Tibial nerve (tissue), 4 donors: ENCODE measurements at regions not wholly inside any gene's neighbourhood (a gene's known extent, or its start where the extent isn't known, plus 50 kb on each side); places are given as distances from the start of the nearest gene placed in this dataset.
"Not testable (repeated sequence)": the region's sequence is repeated elsewhere in the genome, so short reads cannot be mapped to it uniquely, and the experiment has no call there.

ENCODE experiments used
- DNase-seq, 2 donors: peaks; one replicate each; pipeline ENCODE4 v3.0.0-alpha.2; 2019; ENCODE audit warnings: low spot score in 2 of 2
- H3K27ac ChIP-seq, 4 donors: fragments of 200-600 bp; sonication (generic) in 3 of 4; one replicate each; pipeline ENCODE4 v1.5.1; 2017 to 2019; ENCODE audit warnings: mild to moderate bottlenecking in 1 of 4
- H3K27me3 ChIP-seq, 2 donors: fragments of 200-600 bp; sonication (generic) in 1 of 2; one replicate each; pipeline versions ENCODE4 v1.5.1 to v1.6.0; 2017 to 2019
- H3K36me3 ChIP-seq, 3 donors: fragments of 200-600 bp; sonication (generic); one replicate each; pipeline ENCODE4 v1.5.1; 2018 to 2019
- H3K4me1 ChIP-seq, 4 donors: fragments of 200-600 bp; sonication (generic) in 3 of 4; one replicate each; pipeline ENCODE4 v1.5.1; 2017 to 2019
- H3K4me3 ChIP-seq, 4 donors: fragments of 200-600 bp; sonication (generic) in 3 of 4; one replicate each; pipeline ENCODE4 v1.5.1; 2017 to 2019; ENCODE audit warnings: mild to moderate bottlenecking in 1 of 4, moderate library complexity in 1 of 4
- H3K9me3 ChIP-seq, 4 donors: fragments of 200-600 bp; sonication (generic) in 3 of 4; one replicate each; pipeline ENCODE4 v1.5.1; 2017 to 2019
- EP300 ChIP-seq, 2 donors: sonication (generic); formaldehyde crosslinking; IDR thresholded peaks; one replicate each; pipeline ENCODE4 v1.6.1; 2017; ENCODE audit warnings: antibody characterized with exemption in 2 of 2, mild to moderate bottlenecking in 1 of 2
- POLR2A ChIP-seq, 2 donors: fragments of 450-650 bp; IDR thresholded peaks; one replicate each; pipeline ENCODE4 v1.6.1; 2017; ENCODE audit warnings: antibody characterized with exemption in 2 of 2, mild to moderate bottlenecking in 2 of 2, moderate library complexity in 2 of 2
- WGBS, 2 donors: methylation state at CpG; one replicate each; pipeline ENCODE4 v1.1.5; 2018; 5-methylcytosine and 5-hydroxymethylcytosine counted together
- TF ChIP-seq, protein P1 (sequence below), 5 experiments: fragments of 200-600 bp in 3 of 5; fragments of 450-650 bp in 2 of 5; sonication (generic) in 3 of 5; IDR thresholded peaks; one replicate each; pipeline ENCODE4 v1.5.1; 2016 to 2019; ENCODE audit warnings: antibody characterized with exemption in 5 of 5, mild to moderate bottlenecking in 3 of 5, moderate library complexity in 2 of 5

DNA sequence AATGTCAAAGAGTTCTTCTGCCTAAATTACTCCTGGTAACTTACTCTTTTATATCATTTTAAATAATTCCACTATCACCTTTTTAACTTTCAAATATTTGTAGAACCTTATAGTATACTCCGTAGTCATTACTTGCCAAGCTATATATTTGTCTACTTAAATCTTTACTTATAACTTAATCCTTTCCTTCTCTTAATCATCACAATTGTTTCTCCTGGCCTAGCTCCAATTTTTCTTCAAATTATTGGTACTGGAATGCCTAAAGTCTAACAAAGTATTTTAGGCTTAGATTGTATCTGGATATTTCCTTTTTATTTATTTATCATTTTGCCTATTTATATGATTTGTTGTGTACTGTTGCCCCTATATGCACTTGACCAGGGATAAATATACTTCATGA, 109.5 kb downstream of the MZT1 start:
- no peaks in the 10 kb centered on the region for H3K27me3 ChIP-seq
- no peaks in the 10 kb centered on the region for H3K4me1 ChIP-seq
- no peak overlapping the region for H3K27ac ChIP-seq
- no peak overlapping the region for H3K4me3 ChIP-seq
- H3K9me3 ChIP-seq = no peaks in the 10 kb centered on the region
- no peaks in the 10 kb centered on the region for H3K36me3 ChIP-seq
- WGBS, 2 donors = 73 to 80% methylated on average over 1 of the region's 1 CpG
- TF ChIP-seq POLR2A (IDR thresholded peaks at IDR 0.05) (no peak), EP300 (IDR thresholded peaks at IDR 0.05) (no peak)
- TF ChIP-seq, protein P1, sequence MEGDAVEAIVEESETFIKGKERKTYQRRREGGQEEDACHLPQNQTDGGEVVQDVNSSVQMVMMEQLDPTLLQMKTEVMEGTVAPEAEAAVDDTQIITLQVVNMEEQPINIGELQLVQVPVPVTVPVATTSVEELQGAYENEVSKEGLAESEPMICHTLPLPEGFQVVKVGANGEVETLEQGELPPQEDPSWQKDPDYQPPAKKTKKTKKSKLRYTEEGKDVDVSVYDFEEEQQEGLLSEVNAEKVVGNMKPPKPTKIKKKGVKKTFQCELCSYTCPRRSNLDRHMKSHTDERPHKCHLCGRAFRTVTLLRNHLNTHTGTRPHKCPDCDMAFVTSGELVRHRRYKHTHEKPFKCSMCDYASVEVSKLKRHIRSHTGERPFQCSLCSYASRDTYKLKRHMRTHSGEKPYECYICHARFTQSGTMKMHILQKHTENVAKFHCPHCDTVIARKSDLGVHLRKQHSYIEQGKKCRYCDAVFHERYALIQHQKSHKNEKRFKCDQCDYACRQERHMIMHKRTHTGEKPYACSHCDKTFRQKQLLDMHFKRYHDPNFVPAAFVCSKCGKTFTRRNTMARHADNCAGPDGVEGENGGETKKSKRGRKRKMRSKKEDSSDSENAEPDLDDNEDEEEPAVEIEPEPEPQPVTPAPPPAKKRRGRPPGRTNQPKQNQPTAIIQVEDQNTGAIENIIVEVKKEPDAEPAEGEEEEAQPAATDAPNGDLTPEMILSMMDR (IDR thresholded peaks at IDR 0.05) = no peak
- DNase-seq = no peak

DNA sequence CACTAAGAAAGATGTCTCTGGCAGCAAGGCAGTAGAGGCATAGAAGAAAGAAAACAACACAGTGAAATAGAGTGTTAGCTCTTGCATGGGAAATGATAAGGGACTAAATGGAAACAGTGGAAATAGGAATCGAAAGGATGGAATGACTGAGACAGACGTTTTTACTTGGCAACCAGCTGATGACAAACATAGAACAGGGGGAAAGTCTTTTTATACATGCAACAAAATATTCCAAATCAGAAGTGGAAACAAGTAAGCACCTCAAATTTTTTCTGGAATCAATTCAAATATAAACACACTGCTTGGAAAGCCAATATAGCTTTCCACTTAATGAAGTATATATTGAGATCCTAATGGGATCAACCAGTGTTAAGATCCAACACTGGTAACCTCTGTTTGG, 110.2 kb downstream of the MZT1 start:
- TF ChIP-seq, protein P1 (IDR thresholded peaks at IDR 0.05) = no peak
- TF ChIP-seq POLR2A (IDR thresholded peaks at IDR 0.05) = no peak
- no peak for TF ChIP-seq EP300 (IDR thresholded peaks at IDR 0.05)
- Histone ChIP-seq H3K27ac (no peak overlapping the region), H3K27me3 (no peaks in the 10 kb centered on the region), H3K4me1 (no peaks in the 10 kb centered on the region), H3K4me3 (no peak overlapping the region), H3K9me3 (no peaks in the 10 kb centered on the region), H3K36me3 (no peaks in the 10 kb centered on the region)
- 65% methylated on average over 2 of the region's 2 CpGs for WGBS, 2 donors
- DNase-seq = no peak

DNA sequence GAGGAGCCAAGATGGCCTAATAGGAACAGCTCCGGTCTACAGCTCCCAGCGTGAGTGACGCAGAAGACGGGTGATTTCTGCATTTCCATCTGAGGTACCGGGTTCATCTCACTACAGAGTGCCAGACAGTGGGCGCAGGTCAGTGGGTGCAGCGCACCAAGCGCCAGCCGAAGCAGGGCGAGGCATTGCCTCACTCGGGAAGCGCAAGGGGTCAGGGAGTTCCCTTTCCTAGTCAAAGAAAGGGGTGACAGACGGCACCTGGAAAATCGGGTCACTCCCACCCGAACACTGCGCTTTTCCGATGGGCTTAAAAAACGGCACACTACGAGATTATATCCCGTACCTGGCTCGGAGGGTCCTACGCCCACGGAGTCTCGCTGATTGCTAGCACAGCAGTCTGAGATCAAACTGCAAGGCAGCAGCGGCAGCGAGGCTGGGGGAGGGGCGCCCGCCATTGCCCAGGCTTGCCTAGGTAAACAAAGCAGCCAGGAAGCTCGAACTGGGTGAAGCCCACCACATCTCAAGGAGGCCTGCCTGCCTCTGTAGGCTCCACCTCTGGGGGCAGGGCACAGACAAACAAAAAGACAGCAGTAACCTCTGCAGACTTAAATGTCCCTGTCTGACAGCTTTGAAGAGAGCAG, 117.1 kb downstream of the MZT1 start:
- 84 to 93% methylated on average over 27 to 29 of the region's 29 CpGs for WGBS, 2 donors
- H3K27ac ChIP-seq, H3K4me3 ChIP-seq, H3K36me3 ChIP-seq, H3K27me3 ChIP-seq, H3K4me1 ChIP-seq, DNase-seq, H3K9me3 ChIP-seq: not testable (repeated sequence)

DNA sequence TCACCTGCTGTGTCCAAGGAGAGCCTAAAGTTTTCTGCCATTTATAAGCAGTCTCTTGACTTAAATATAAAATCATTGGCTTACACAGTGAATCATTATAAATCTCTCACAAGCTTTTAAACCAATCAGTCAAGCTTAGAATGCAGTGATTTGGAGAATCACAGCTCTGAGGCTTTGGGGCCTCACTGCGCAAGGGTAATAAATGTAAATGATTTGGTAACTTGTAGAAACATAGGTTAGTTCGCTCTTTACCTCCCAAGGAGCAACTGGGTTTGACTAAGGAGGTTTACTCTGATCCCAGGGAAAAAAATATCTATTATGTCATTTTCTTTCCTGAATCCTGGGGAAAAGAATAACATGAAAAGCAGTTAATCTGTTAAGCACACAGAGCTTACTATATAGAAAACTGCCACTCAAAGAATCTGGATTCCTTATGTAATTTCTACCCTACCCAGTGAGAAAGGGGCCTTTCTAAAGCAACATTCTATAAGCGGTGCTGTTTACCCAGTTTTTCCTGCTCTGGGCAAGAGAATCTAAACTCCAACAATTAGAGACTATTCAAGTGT, 128.2 kb downstream of the MZT1 start:
- no peak for DNase-seq
- 38 to 68% methylated on average over 3 of the region's 3 CpGs for WGBS, 2 donors
- no peaks in the 10 kb centered on the region for H3K9me3 ChIP-seq
- no peaks in the 10 kb centered on the region for H3K27me3 ChIP-seq
- TF ChIP-seq, protein P1 (IDR thresholded peaks at IDR 0.05) = no peak
- TF ChIP-seq POLR2A (IDR thresholded peaks at IDR 0.05) (no peak), EP300 (IDR thresholded peaks at IDR 0.05) (no peak)
- H3K4me3 ChIP-seq = no peak overlapping the region
- H3K4me1 ChIP-seq = no peaks in the 10 kb centered on the region
- no peaks in the 10 kb centered on the region for H3K36me3 ChIP-seq
- no peak overlapping the region for H3K27ac ChIP-seq

DNA sequence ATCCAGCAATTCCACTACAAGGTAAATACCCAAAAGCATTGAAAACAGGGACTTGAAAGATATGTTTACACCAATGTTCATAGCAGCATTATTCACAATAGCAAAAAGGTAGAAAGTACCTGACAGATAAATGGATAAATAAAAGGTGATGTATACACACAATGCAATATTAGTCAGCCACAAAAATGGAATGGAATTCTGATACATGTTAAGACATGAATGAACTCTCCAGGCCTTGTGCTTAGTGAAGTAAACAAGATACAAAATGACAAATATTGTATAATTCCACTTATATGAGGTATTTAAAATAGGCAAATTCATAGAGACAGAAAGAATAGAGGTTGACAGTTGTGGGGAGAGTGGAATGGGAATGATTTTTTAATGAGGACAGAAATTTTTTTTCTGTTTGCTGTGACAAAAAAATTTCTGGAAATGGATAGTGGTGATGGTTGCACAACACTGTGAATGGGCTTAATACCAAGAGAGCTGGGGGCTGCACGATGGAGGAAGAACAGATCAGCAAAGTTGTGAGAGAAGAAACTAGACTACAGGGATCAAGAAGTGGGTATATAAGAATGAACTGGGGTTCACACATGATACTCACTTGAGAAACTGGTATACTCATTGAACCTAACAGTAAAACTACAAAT, 137.2 kb downstream of the MZT1 start:
- Histone ChIP-seq H3K4me3 (no peak overlapping the region), H3K27me3 (no peaks in the 10 kb centered on the region)
- TF ChIP-seq EP300 (IDR thresholded peaks at IDR 0.05) (no peak), POLR2A (IDR thresholded peaks at IDR 0.05) (no peak)

DNA sequence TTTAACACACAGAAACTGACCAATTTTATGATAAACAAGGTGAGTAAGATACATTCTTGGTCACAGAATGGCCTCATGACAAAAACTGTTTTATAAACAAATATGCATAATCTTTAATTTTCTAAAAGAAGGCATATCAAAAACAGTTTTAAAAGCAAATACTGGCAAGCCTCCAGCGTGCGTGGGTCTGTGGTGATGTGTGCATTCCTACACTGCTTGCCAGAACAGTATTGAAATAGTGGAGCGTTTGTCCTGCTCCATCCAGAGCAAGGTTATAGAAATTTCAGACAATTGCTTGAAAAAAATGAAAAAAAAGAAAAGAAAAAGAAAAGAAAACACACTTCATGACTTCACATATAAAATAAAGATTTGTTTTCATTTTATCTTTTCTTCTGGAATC, 140.9 kb downstream of the MZT1 start:
- H3K4me3 ChIP-seq = no peak overlapping the region
- 13 to 30% methylated on average over 3 of the region's 3 CpGs for WGBS, 2 donors
- peaks cover 0 to 3% (median 0%) of the 10 kb centered on the region in 4 donors for H3K9me3 ChIP-seq
- TF ChIP-seq EP300 (IDR thresholded peaks at IDR 0.05) (no peak), POLR2A (IDR thresholded peaks at IDR 0.05) (no peak)
- TF ChIP-seq, protein P1 (IDR thresholded peaks at IDR 0.05) = no peak
- H3K27me3 ChIP-seq = no peaks in the 10 kb centered on the region
- H3K4me1 ChIP-seq = no peaks in the 10 kb centered on the region
- no peak overlapping the region for H3K27ac ChIP-seq
- no peak for DNase-seq
- H3K36me3 ChIP-seq = no peaks in the 10 kb centered on the region

More for the DNA sequence above, 137.2 kb downstream of the MZT1 start:
- H3K9me3 ChIP-seq = peaks cover 0 to 3% (median 0%) of the 10 kb centered on the region in 4 donors
- H3K4me1 ChIP-seq = no peaks in the 10 kb centered on the region
- H3K36me3 ChIP-seq = no peaks in the 10 kb centered on the region
- DNase-seq = no peak
- WGBS, 2 donors = 65 to 93% methylated on average over 1 of the region's 1 CpG
- H3K27ac ChIP-seq = no peak overlapping the region
